DMS53 treated with DMSO at 0.1 percent for 48 hours (cell line): ENCODE measurements at regions not wholly inside any gene's neighbourhood (a gene's known extent, or its start where the extent isn't known, plus 50 kb on each side); places are given as distances from the start of the nearest gene placed in this dataset.

Experiments used
- DNase-seq: peaks from one replicate; lab custom pipeline; 2025; ENCODE audit not compliant: unreplicated experiment; lab: John Stamatoyannopoulos, UW

GRCh38 chrX:149161435-149162088, 343.5 kb downstream of the IDS start:
- DNase-seq, result no peak

GRCh38 chrX:149157976-149158375, 347.1 kb downstream of the IDS start:
- DNase-seq, result no peak

- DNase-seq, result no peak
These were observed 352.2 kb downstream of the IDS start for GRCh38 chrX:149152941-149153340.

GRCh38 chrX:149151805-149152757, 353.0 kb downstream of the IDS start:
- DNase-seq, result no peak

- no peak for DNase-seq
These were observed 359.2 kb downstream of the IDS start for GRCh38 chrX:149145845-149146285.

GRCh38 chrX:149131774-149132173, 373.3 kb downstream of the IDS start:
- DNase-seq, result no peak

GRCh38 chrX:149129767-149130166, 375.3 kb downstream of the IDS start:
- peak; percentile 8 for DNase-seq

GRCh38 chrX:149124526-149125108, 380.5 kb downstream of the IDS start:
- DNase-seq, result no peak

GRCh38 chrX:149121206-149121920, 383.7 kb downstream of the IDS start:
- DNase-seq, result no peak

- no peak for DNase-seq
These were observed 384.6 kb downstream of the IDS start for GRCh38 chrX:149120459-149120858.

- DNase-seq, result no peak
These were observed 390.2 kb downstream of the IDS start for GRCh38 chrX:149114874-149115273.

- DNase-seq, result no peak
These were observed 391.1 kb downstream of the IDS start for GRCh38 chrX:149114001-149114400.

GRCh38 chrX:149097786-149098185, 407.3 kb downstream of the IDS start:
- DNase-seq, result no peak

- DNase-seq, result no peak
These were observed 412.9 kb downstream of the IDS start for GRCh38 chrX:149092179-149092578.

GRCh38 chrX:149079805-149080406, 425.2 kb downstream of the IDS start:
- no peak for DNase-seq

GRCh38 chrX:149074398-149074797, 430.7 kb downstream of the IDS start:
- no peak for DNase-seq

- no peak for DNase-seq
These were observed 431.6 kb downstream of the IDS start for GRCh38 chrX:149073479-149073878.

GRCh38 chrX:149069899-149070298, 435.2 kb downstream of the IDS start:
- no peak for DNase-seq

- DNase-seq, result no peak
These were observed 444.2 kb downstream of the IDS start for GRCh38 chrX:149060921-149061320.
